ENCODE measurements at regions not wholly inside any gene's neighbourhood (a gene's known extent, or its start where the extent isn't known, plus 50 kb on each side); places are given as distances from the start of the nearest gene placed in this dataset.

DNA sequence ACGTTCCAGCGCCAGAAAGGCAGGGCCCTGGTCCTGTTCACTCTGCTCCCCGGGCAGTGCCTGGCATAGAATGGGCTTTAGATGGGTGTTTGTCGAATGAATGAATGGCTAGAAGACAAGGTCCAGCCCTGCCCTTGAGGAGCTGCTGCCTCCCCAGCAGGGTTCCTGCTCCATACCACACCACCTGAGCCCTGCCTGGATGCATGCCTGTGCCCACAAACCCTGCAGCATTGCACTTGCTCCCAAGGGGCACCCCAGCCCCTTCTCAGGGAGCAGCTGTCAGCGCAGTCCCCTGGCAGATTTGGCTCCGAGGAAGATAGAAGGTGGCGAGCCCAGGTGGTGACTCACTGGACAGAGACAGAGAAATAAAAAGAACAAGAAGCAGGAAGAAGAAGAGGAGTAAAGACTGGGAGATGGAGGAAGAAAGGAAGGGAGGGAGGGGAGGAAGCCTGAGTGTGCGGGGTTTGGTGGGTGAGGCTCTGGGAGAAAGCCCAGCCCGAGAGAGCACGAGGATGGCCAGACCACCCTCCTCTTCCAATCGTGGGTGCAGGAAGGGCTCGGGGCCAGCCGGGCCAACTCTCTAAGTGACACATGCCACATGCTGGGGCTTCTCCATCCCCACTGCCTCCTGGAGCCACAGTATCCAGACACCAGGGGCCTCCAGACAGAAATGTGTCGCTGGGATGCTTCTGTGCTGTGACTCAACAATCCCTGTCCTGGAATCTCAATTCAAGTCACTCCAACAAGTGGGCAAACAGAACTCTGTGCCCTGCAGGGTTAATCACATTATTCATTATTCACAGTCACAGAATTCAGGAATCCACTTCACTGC is 1474.3 kb downstream of the BRD1 start:
- Histone ChIP-seq H4K20me1 (ENCODE audit: control insufficient read depth, insufficient read depth, low read depth, low read length) (no peaks in the 10 kb centered on the region), H3K79me2 (ENCODE audit: control insufficient read depth, low read length) (no peaks in the 10 kb centered on the region)

DNA sequence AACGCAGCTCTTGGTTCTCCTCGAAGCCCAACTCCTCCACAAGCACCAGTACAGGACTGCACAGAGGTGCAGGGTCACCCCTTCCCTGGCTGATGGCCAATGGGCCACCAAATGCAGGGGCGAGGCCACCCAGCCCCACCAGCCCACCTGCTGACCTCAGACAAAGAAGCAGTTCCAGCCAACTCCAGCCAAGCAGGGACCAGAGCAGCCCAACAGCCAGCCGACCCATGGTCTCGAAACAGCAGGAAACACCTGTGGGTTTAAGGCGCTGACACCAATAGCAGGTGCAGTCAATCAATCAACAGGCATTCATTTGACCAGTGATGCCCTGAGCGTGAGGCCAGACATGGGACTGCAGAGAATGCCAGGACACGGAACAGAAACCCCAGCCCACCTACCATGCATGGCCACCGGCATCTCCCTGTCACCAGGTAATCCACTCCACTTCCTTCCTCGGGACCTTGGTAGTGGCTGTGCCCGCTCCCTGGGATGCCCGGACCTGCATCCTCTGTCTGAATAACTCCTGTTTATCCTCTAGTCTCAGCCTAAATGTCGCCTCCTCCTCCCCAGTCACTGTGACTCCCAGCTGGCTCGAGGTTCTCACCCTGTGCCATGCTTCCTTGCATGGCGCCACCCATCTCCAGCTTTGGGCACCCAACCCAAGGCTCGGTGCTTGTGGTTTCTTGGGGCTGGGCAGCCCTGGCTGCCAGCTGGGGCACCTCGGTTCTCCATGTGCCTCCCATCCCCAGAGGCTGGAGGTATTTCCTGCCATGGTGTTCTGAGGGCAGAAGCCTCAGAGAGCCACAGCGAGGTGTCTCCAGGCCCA is 1475.4 kb downstream of the BRD1 start:
- no peak overlapping the region for H3K27ac ChIP-seq (ENCODE audit: low read depth, low read length)
- no peaks in the 10 kb centered on the region for H3K9me3 ChIP-seq (ENCODE audit: control insufficient read depth, insufficient read depth, low read length)
- H3F3A ChIP-seq (ENCODE audit: control insufficient read depth, insufficient read depth), result no peaks in the 10 kb centered on the region
- no peaks in the 10 kb centered on the region for H3K36me3 ChIP-seq (ENCODE audit: control insufficient read depth, low read length)
- no peaks in the 10 kb centered on the region for H3K9me2 ChIP-seq (replicated peaks; ENCODE audit: control insufficient read depth, low read length)
- H3K79me2 ChIP-seq (ENCODE audit: control insufficient read depth, low read length), result no peaks in the 10 kb centered on the region
- H4K20me1 ChIP-seq (ENCODE audit: control insufficient read depth, insufficient read depth, low read depth, low read length), result no peaks in the 10 kb centered on the region
- no peaks in the 10 kb centered on the region for H3K4me1 ChIP-seq (ENCODE audit: control insufficient read depth, low read length)
- H3K27me3 ChIP-seq (ENCODE audit: control insufficient read depth, low read length), result peaks cover 10% of the 10 kb centered on the region; the same call in 1 of the 2 replicates
- TF ChIP-seq, protein P1, sequence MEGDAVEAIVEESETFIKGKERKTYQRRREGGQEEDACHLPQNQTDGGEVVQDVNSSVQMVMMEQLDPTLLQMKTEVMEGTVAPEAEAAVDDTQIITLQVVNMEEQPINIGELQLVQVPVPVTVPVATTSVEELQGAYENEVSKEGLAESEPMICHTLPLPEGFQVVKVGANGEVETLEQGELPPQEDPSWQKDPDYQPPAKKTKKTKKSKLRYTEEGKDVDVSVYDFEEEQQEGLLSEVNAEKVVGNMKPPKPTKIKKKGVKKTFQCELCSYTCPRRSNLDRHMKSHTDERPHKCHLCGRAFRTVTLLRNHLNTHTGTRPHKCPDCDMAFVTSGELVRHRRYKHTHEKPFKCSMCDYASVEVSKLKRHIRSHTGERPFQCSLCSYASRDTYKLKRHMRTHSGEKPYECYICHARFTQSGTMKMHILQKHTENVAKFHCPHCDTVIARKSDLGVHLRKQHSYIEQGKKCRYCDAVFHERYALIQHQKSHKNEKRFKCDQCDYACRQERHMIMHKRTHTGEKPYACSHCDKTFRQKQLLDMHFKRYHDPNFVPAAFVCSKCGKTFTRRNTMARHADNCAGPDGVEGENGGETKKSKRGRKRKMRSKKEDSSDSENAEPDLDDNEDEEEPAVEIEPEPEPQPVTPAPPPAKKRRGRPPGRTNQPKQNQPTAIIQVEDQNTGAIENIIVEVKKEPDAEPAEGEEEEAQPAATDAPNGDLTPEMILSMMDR (IDR thresholded peaks at IDR 0.05; ENCODE audit: low read depth, low read length, poor library complexity, severe bottlenecking), result no peak
- no peak for TF ChIP-seq EZH2phosphoT487 (IDR thresholded peaks at IDR 0.05; ENCODE audit: borderline replicate concordance, low read length)
- no peak overlapping the region for H3K4me2 ChIP-seq (ENCODE audit: low read length)
- H3K4me3 ChIP-seq (ENCODE audit: low read length), result no peak overlapping the region

More for the DNA sequence above, 1474.3 kb downstream of the BRD1 start:
- TF ChIP-seq, protein P1 (IDR thresholded peaks at IDR 0.05; ENCODE audit: low read depth, low read length, poor library complexity, severe bottlenecking), result no peak
- no peak for TF ChIP-seq EZH2phosphoT487 (IDR thresholded peaks at IDR 0.05; ENCODE audit: borderline replicate concordance, low read length)
- Histone ChIP-seq H3K9me2 (replicated peaks; ENCODE audit: control insufficient read depth, low read length) (no peaks in the 10 kb centered on the region), H3K4me3 (ENCODE audit: low read length) (no peak overlapping the region), H3K4me2 (ENCODE audit: low read length) (no peak overlapping the region), H3K9me3 (ENCODE audit: control insufficient read depth, insufficient read depth, low read length) (no peaks in the 10 kb centered on the region), H3K27ac (ENCODE audit: low read depth, low read length) (no peak overlapping the region), H3K4me1 (ENCODE audit: control insufficient read depth, low read length) (no peaks in the 10 kb centered on the region), H3K36me3 (ENCODE audit: control insufficient read depth, low read length) (no peaks in the 10 kb centered on the region), H3K27me3 (ENCODE audit: control insufficient read depth, low read length) (peaks cover 10% of the 10 kb centered on the region; the same call in 1 of the 2 replicates), H3F3A (ENCODE audit: control insufficient read depth, insufficient read depth) (no peaks in the 10 kb centered on the region)

GRCh38 chr22:48351376-48352085 is 1476.1 kb downstream of the BRD1 start:
- Histone ChIP-seq H3F3A (ENCODE audit: control insufficient read depth, insufficient read depth) (no peaks in the 10 kb centered on the region), H3K9me3 (ENCODE audit: control insufficient read depth, insufficient read depth, low read length) (no peaks in the 10 kb centered on the region), H3K27ac (ENCODE audit: low read depth, low read length) (no peak overlapping the region), H3K9me2 (replicated peaks; ENCODE audit: control insufficient read depth, low read length) (no peaks in the 10 kb centered on the region), H3K4me1 (ENCODE audit: control insufficient read depth, low read length) (no peaks in the 10 kb centered on the region), H3K27me3 (ENCODE audit: control insufficient read depth, low read length) (peaks cover 10% of the 10 kb centered on the region; the same call in 1 of the 2 replicates), H3K4me3 (ENCODE audit: low read length) (no peak overlapping the region), H4K20me1 (ENCODE audit: control insufficient read depth, insufficient read depth, low read depth, low read length) (no peaks in the 10 kb centered on the region), H3K36me3 (ENCODE audit: control insufficient read depth, low read length) (no peaks in the 10 kb centered on the region), H3K4me2 (ENCODE audit: low read length) (no peak overlapping the region), H3K79me2 (ENCODE audit: control insufficient read depth, low read length) (no peaks in the 10 kb centered on the region)
- TF ChIP-seq EZH2phosphoT487 (IDR thresholded peaks at IDR 0.05; ENCODE audit: borderline replicate concordance, low read length), result no peak
- TF ChIP-seq, protein P1 (IDR thresholded peaks at IDR 0.05; ENCODE audit: low read depth, low read length, poor library complexity, severe bottlenecking), result no peak
